ENCODE measurements at regions not wholly inside any gene's neighbourhood (a gene's known extent, or its start where the extent isn't known, plus 50 kb on each side); places are given as distances from the start of the nearest gene placed in this dataset.

- Histone ChIP-seq H3K9ac (no peak overlapping the region), H3K4me2 (no peak overlapping the region), H3K27me3 (no peaks in the 10 kb centered on the region), H3K27ac (no peak overlapping the region), H3K9me3 (no peaks in the 10 kb centered on the region), H4K20me1 (no peaks in the 10 kb centered on the region), H3K4me3 (no peak overlapping the region), H3K4me1 (no peaks in the 10 kb centered on the region), H3K36me3 (no peaks in the 10 kb centered on the region)
- TF ChIP-seq Cebpa-rat (IDR thresholded peaks at IDR 0.05), result no peak
Measured at GRCh38 chr12:105423237-105423636, 92.7 kb downstream of the C12orf75 start.

GRCh38 chr12:105423921-105424320 is 93.4 kb downstream of the C12orf75 start:
- TF ChIP-seq Cebpa-rat (IDR thresholded peaks at IDR 0.05), result no peak
- Histone ChIP-seq H3K9me3 (no peaks in the 10 kb centered on the region), H3K4me1 (no peaks in the 10 kb centered on the region)

GRCh38 chr12:105425254-105426174 is 95.0 kb downstream of the C12orf75 start:
- H3K4me2 ChIP-seq, result no peak overlapping the region
- no peak overlapping the region for H3K9ac ChIP-seq
- H3K27ac ChIP-seq, result no peak overlapping the region
- H4K20me1 ChIP-seq, result no peaks in the 10 kb centered on the region
- H3K4me3 ChIP-seq, result no peak overlapping the region
- no peaks in the 10 kb centered on the region for H3K4me1 ChIP-seq
- no peak for TF ChIP-seq Cebpa-rat (IDR thresholded peaks at IDR 0.05)
- H3K36me3 ChIP-seq, result no peaks in the 10 kb centered on the region
- H3K9me3 ChIP-seq, result no peaks in the 10 kb centered on the region
- no peaks in the 10 kb centered on the region for H3K27me3 ChIP-seq

More at GRCh38 chr12:105423921-105424320, 93.4 kb downstream of the C12orf75 start:
- H3K27me3 ChIP-seq, result no peaks in the 10 kb centered on the region
- no peak overlapping the region for H3K4me2 ChIP-seq
- H3K36me3 ChIP-seq, result no peaks in the 10 kb centered on the region
- no peak overlapping the region for H3K4me3 ChIP-seq
- no peak overlapping the region for H3K27ac ChIP-seq
- H4K20me1 ChIP-seq, result no peaks in the 10 kb centered on the region
- H3K9ac ChIP-seq, result no peak overlapping the region

- H4K20me1 ChIP-seq, result no peaks in the 10 kb centered on the region
- no peaks in the 10 kb centered on the region for H3K4me1 ChIP-seq
- no peaks in the 10 kb centered on the region for H3K36me3 ChIP-seq
- no peak overlapping the region for H3K9ac ChIP-seq
- no peaks in the 10 kb centered on the region for H3K9me3 ChIP-seq
- H3K27ac ChIP-seq, result no peak overlapping the region
- no peak overlapping the region for H3K4me2 ChIP-seq
- no peak overlapping the region for H3K4me3 ChIP-seq
- TF ChIP-seq Cebpa-rat (IDR thresholded peaks at IDR 0.05), result no peak
- no peaks in the 10 kb centered on the region for H3K27me3 ChIP-seq
Measured at GRCh38 chr12:105426766-105427165, 96.3 kb downstream of the C12orf75 start.

- no peak overlapping the region for H3K27ac ChIP-seq
- H3K27me3 ChIP-seq, result no peaks in the 10 kb centered on the region
- no peaks in the 10 kb centered on the region for H3K4me1 ChIP-seq
- H3K9ac ChIP-seq, result no peak overlapping the region
- H3K36me3 ChIP-seq, result no peaks in the 10 kb centered on the region
- no peak overlapping the region for H3K4me2 ChIP-seq
- H3K9me3 ChIP-seq, result no peaks in the 10 kb centered on the region
- H3K4me3 ChIP-seq, result no peak overlapping the region
- TF ChIP-seq Cebpa-rat (IDR thresholded peaks at IDR 0.05), result no peak
- no peaks in the 10 kb centered on the region for H4K20me1 ChIP-seq
Measured at GRCh38 chr12:105427883-105428282, 97.4 kb downstream of the C12orf75 start.

GRCh38 chr12:105428793-105429395 is 98.4 kb downstream of the C12orf75 start:
- TF ChIP-seq Cebpa-rat (IDR thresholded peaks at IDR 0.05), result no peak
- H3K4me2 ChIP-seq, result no peak overlapping the region
- no peaks in the 10 kb centered on the region for H3K36me3 ChIP-seq

GRCh38 chr12:105429511-105429910 is 99.0 kb downstream of the C12orf75 start:
- H3K36me3 ChIP-seq, result no peaks in the 10 kb centered on the region
- H3K27me3 ChIP-seq, result no peaks in the 10 kb centered on the region
- H3K27ac ChIP-seq, result no peak overlapping the region
- H3K4me2 ChIP-seq, result no peak overlapping the region
- H3K9ac ChIP-seq, result no peak overlapping the region
- TF ChIP-seq Cebpa-rat (IDR thresholded peaks at IDR 0.05), result no peak
- H4K20me1 ChIP-seq, result no peaks in the 10 kb centered on the region
- H3K4me3 ChIP-seq, result no peak overlapping the region
- no peaks in the 10 kb centered on the region for H3K4me1 ChIP-seq
- H3K9me3 ChIP-seq, result no peaks in the 10 kb centered on the region

More at GRCh38 chr12:105428793-105429395, 98.4 kb downstream of the C12orf75 start:
- Histone ChIP-seq H3K9ac (no peak overlapping the region), H3K9me3 (no peaks in the 10 kb centered on the region), H3K4me3 (no peak overlapping the region), H4K20me1 (no peaks in the 10 kb centered on the region), H3K4me1 (no peaks in the 10 kb centered on the region), H3K27me3 (no peaks in the 10 kb centered on the region), H3K27ac (no peak overlapping the region)

GRCh38 chr12:105431537-105432100 is 101.1 kb downstream of the C12orf75 start:
- Histone ChIP-seq H3K27ac (no peak overlapping the region), H3K9ac (no peak overlapping the region), H3K27me3 (no peaks in the 10 kb centered on the region), H3K4me1 (no peaks in the 10 kb centered on the region), H3K9me3 (no peaks in the 10 kb centered on the region), H3K4me2 (no peak overlapping the region), H4K20me1 (no peaks in the 10 kb centered on the region), H3K4me3 (no peak overlapping the region), H3K36me3 (no peaks in the 10 kb centered on the region)
- no peak for TF ChIP-seq Cebpa-rat (IDR thresholded peaks at IDR 0.05)

- Histone ChIP-seq H3K36me3 (no peaks in the 10 kb centered on the region), H3K4me2 (no peak overlapping the region), H3K27ac (no peak overlapping the region), H3K4me1 (no peaks in the 10 kb centered on the region), H3K27me3 (no peaks in the 10 kb centered on the region), H3K4me3 (no peak overlapping the region), H3K9me3 (peaks cover 12% of the 10 kb centered on the region), H3K9ac (no peak overlapping the region), H4K20me1 (no peaks in the 10 kb centered on the region)
- TF ChIP-seq Cebpa-rat (IDR thresholded peaks at IDR 0.05), result no peak
Measured at GRCh38 chr12:105433804-105434203, 103.3 kb downstream of the C12orf75 start.

- no peak overlapping the region for H3K4me2 ChIP-seq
- H4K20me1 ChIP-seq, result no peaks in the 10 kb centered on the region
- no peak overlapping the region for H3K9ac ChIP-seq
- no peak for TF ChIP-seq Cebpa-rat (IDR thresholded peaks at IDR 0.05)
- H3K27me3 ChIP-seq, result no peaks in the 10 kb centered on the region
- no peak overlapping the region for H3K4me3 ChIP-seq
- H3K36me3 ChIP-seq, result no peaks in the 10 kb centered on the region
- H3K27ac ChIP-seq, result no peak overlapping the region
- H3K9me3 ChIP-seq, result peaks cover 28% of the 10 kb centered on the region
- H3K4me1 ChIP-seq, result peaks cover 8% of the 10 kb centered on the region
Measured at GRCh38 chr12:105436636-105437035, 106.1 kb downstream of the C12orf75 start.
